Natural killer cell (primary cell): ENCODE measurements at regions not wholly inside any gene's neighbourhood (a gene's known extent, or its start where the extent isn't known, plus 50 kb on each side); places are given as distances from the start of the nearest gene placed in this dataset.

ENCODE experiments used
- ATAC-seq, 3 donors: fragments of 150-1000 bp in 2 of 3; fragments of 200-7000 bp in 1 of 3; cut with Tn5 transposase; 1 replicate in 1 of 3; 2 replicates in 2 of 3; pipeline ENCODE4 v1.10.0; 2021; ENCODE audit warnings: mild to moderate bottlenecking in 2 of 3, moderate library complexity in 2 of 3
- DNase-seq, 2 donors: peaks; one replicate each; pipeline versions ENCODE4 v3.0.0 to v3.0.0-alpha.2; 2013 to 2021; ENCODE audit warnings: mixed read lengths in 1 of 2
- H3K27ac ChIP-seq: one replicate; pipeline ENCODE4 v1.5.1; 2013; ENCODE audit warnings: mild to moderate bottlenecking, low read length
- H3K27me3 ChIP-seq: one replicate; pipeline ENCODE4 v1.6.1; 2013; ENCODE audit warnings: low read length; ENCODE audit not compliant: control insufficient read depth, insufficient read depth
- H3K36me3 ChIP-seq: one replicate; pipeline ENCODE4 v1.6.1; 2013; ENCODE audit warnings: low read length; ENCODE audit not compliant: control insufficient read depth, insufficient read depth
- H3K4me1 ChIP-seq: one replicate; pipeline ENCODE4 v1.6.1; 2013; ENCODE audit warnings: low read length; ENCODE audit not compliant: control insufficient read depth, insufficient read depth
- H3K4me3 ChIP-seq: one replicate; pipeline ENCODE4 v1.5.1; 2013; ENCODE audit warnings: low read length
- H3K9me3 ChIP-seq: one replicate; pipeline ENCODE4 v1.6.1; 2013; ENCODE audit warnings: low read length; ENCODE audit not compliant: control insufficient read depth, insufficient read depth
- H3K27ac Mint-ChIP-seq, 2 donors: one replicate each; pipeline ENCODE4 v1.8.0; 2022; ENCODE audit warnings: mild to moderate bottlenecking in 2 of 2, mixed read lengths in 2 of 2, moderate library complexity in 1 of 2
- H3K27me3 Mint-ChIP-seq, 2 donors: one replicate each; pipeline ENCODE4 v1.8.0; 2022; ENCODE audit warnings: low read depth in 2 of 2, mixed read lengths in 2 of 2
- H3K36me3 Mint-ChIP-seq: one replicate; pipeline ENCODE4 v1.8.0; 2022; ENCODE audit warnings: mixed read lengths
- H3K4me1 Mint-ChIP-seq, 2 donors: one replicate each; pipeline ENCODE4 v1.8.0; 2022; ENCODE audit warnings: mixed read lengths in 2 of 2
- H3K4me3 Mint-ChIP-seq: one replicate; pipeline ENCODE4 v1.8.0; 2022; ENCODE audit warnings: mild to moderate bottlenecking, moderate library complexity, mixed read lengths
- H3K9me3 Mint-ChIP-seq, 2 donors: one replicate each; pipeline ENCODE4 v1.8.0; 2022; ENCODE audit warnings: mixed read lengths in 2 of 2
- CTCF ChIP-seq: fragments of 200-600 bp; IDR thresholded peaks from one replicate; pipeline ENCODE4 v1.8.0; 2022; ENCODE audit warnings: antibody characterized with exemption
- WGBS: methylation state at CpG from one replicate; pipeline ENCODE4 v1.1.7; 2013; ENCODE audit warnings: missing lambda C conversion rate; ENCODE audit not compliant: insufficient coverage; 5-methylcytosine and 5-hydroxymethylcytosine counted together
- intact Hi-C: fragments of 100-400 bp; cut with micrococcal nuclease; formaldehyde crosslinking; loops from one replicate; pipeline ENCODE4 v1.14.2; 2022

GRCh38 chr13:110024645-110024980 is 238.2 kb upstream of the IRS2 start:
- H3K4me3 Mint-ChIP-seq: no peak overlapping the region
- no peaks in the 10 kb centered on the region for H3K4me1 Mint-ChIP-seq
- no peak for TF ChIP-seq CTCF
- Histone ChIP-seq H3K27ac (no peak overlapping the region), H3K36me3 (no peaks in the 10 kb centered on the region), H3K4me1 (no peaks in the 10 kb centered on the region), H3K9me3 (no peaks in the 10 kb centered on the region), H3K4me3 (no peak overlapping the region), H3K27me3 (no peaks in the 10 kb centered on the region)
- H3K27ac Mint-ChIP-seq: no peak overlapping the region
- no CpG with 5 or more reads among the region's 1 CpG for WGBS
- ATAC-seq (no peak), DNase-seq (no peak)
- intact Hi-C loops: no loop called here
- no peaks in the 10 kb centered on the region for H3K36me3 Mint-ChIP-seq
- H3K9me3 Mint-ChIP-seq: peaks cover 0 to 3% of the 10 kb centered on the region in 2 donors
- peaks cover 0 to 7% of the 10 kb centered on the region in 2 donors for H3K27me3 Mint-ChIP-seq

- H3K4me3 Mint-ChIP-seq: no peak overlapping the region
- H3K27ac Mint-ChIP-seq: no peak overlapping the region
- ATAC-seq (no peak), DNase-seq (no peak)
- no peaks in the 10 kb centered on the region for H3K36me3 Mint-ChIP-seq
- WGBS: 56% methylated on average over 14 of the region's 14 CpGs
- peaks cover 0 to 3% of the 10 kb centered on the region in 2 donors for H3K9me3 Mint-ChIP-seq
- H3K4me1 Mint-ChIP-seq: no peaks in the 10 kb centered on the region
- Histone ChIP-seq H3K36me3 (no peaks in the 10 kb centered on the region), H3K9me3 (no peaks in the 10 kb centered on the region), H3K4me1 (no peaks in the 10 kb centered on the region), H3K27me3 (no peaks in the 10 kb centered on the region), H3K27ac (no peak overlapping the region), H3K4me3 (no peak overlapping the region)
- H3K27me3 Mint-ChIP-seq: peaks cover 0 to 7% of the 10 kb centered on the region in 2 donors
- TF ChIP-seq CTCF: no peak
- intact Hi-C loops: no loop called here
These were observed 237.6 kb upstream of the IRS2 start for GRCh38 chr13:110023729-110024644.

- ATAC-seq: no peak
- no peak for TF ChIP-seq CTCF
- Mint-ChIP-seq H3K36me3 (no peaks in the 10 kb centered on the region), H3K27ac (no peak overlapping the region), H3K4me3 (no peak overlapping the region), H3K27me3 (peaks cover 0 to 2% of the 10 kb centered on the region in 2 donors), H3K9me3 (peaks cover 0 to 3% of the 10 kb centered on the region in 2 donors), H3K4me1 (no peaks in the 10 kb centered on the region)
- no peaks in the 10 kb centered on the region for H3K27me3 ChIP-seq
- intact Hi-C loops: no loop called here
- no peaks in the 10 kb centered on the region for H3K9me3 ChIP-seq
- 83% methylated on average over 11 of the region's 11 CpGs for WGBS
- H3K36me3 ChIP-seq: no peaks in the 10 kb centered on the region
- no peak for DNase-seq
- H3K4me3 ChIP-seq: no peak overlapping the region
- H3K4me1 ChIP-seq: no peaks in the 10 kb centered on the region
- H3K27ac ChIP-seq: no peak overlapping the region
These were observed 231.6 kb upstream of the IRS2 start for GRCh38 chr13:110018009-110018408.

GRCh38 chr13:110017379-110017778 is 231.0 kb upstream of the IRS2 start:
- Mint-ChIP-seq H3K4me3 (no peak overlapping the region), H3K36me3 (no peaks in the 10 kb centered on the region), H3K9me3 (peaks cover 0 to 3% of the 10 kb centered on the region in 2 donors), H3K27ac (no peak overlapping the region), H3K4me1 (no peaks in the 10 kb centered on the region), H3K27me3 (peaks cover 0 to 5% of the 10 kb centered on the region in 2 donors)
- Histone ChIP-seq H3K36me3 (no peaks in the 10 kb centered on the region), H3K4me1 (no peaks in the 10 kb centered on the region), H3K4me3 (no peak overlapping the region), H3K9me3 (no peaks in the 10 kb centered on the region), H3K27me3 (no peaks in the 10 kb centered on the region), H3K27ac (no peak overlapping the region)
- intact Hi-C loops: no loop called here
- 92% methylated on average over 7 of the region's 7 CpGs for WGBS
- ATAC-seq: no peak
- DNase-seq: no peak
- no peak for TF ChIP-seq CTCF
